GM23338 (cell line): ENCODE measurements at regions not wholly inside any gene's neighbourhood (a gene's known extent, or its start where the extent isn't known, plus 50 kb on each side); places are given as distances from the start of the nearest gene placed in this dataset.

ENCODE experiments used
- ATAC-seq: fragments of 200-7000 bp; cut with Tn5 transposase; 3 replicates; pipeline ENCODE4 v1.9.1; 2020
- DNase-seq: peaks from one replicate; pipeline ENCODE4 v3.0.0-alpha.2; 2015; ENCODE audit warnings: low spot score
- H2AFZ ChIP-seq: fragments of 200-600 bp; sonication (generic); 2 replicates; pipeline ENCODE4 v1.8.0; 2016; ENCODE audit warnings: antibody characterized with exemption, mild to moderate bottlenecking, moderate library complexity
- H3F3A ChIP-seq: fragments of 200-600 bp; sonication (generic); replicated peaks from 2 replicates; pipeline ENCODE4 v1.8.0; 2017; ENCODE audit warnings: antibody characterized with exemption, mixed run types, low read depth
- H3K27ac ChIP-seq: fragments of 200-600 bp; sonication (generic); 2 replicates; pipeline ENCODE4 v1.6.1; 2016; ENCODE audit warnings: low read depth
- H3K27me3 ChIP-seq: fragments of 200-600 bp; sonication (generic); 2 replicates; pipeline ENCODE4 v1.8.0; 2016; ENCODE audit warnings: mild to moderate bottlenecking, mixed run types, moderate library complexity; ENCODE audit not compliant: insufficient read depth
- H3K36me3 ChIP-seq: fragments of 200-600 bp; sonication (generic); 2 replicates; pipeline ENCODE4 v1.8.0; 2016; ENCODE audit warnings: mild to moderate bottlenecking; ENCODE audit not compliant: insufficient read depth
- H3K4me1 ChIP-seq: fragments of 200-600 bp; sonication (generic); 2 replicates; pipeline ENCODE4 v1.8.0; 2016; ENCODE audit warnings: mild to moderate bottlenecking, moderate library complexity; ENCODE audit not compliant: insufficient read depth
- H3K4me2 ChIP-seq: fragments of 200-600 bp; sonication (generic); 2 replicates; pipeline ENCODE4 v1.7.1; 2017; ENCODE audit warnings: mixed run types
- H3K4me3 ChIP-seq: fragments of 200-600 bp; sonication (generic); 2 replicates; pipeline ENCODE4 v1.6.1; 2016; ENCODE audit warnings: mixed run types
- H3K79me2 ChIP-seq: fragments of 200-600 bp; sonication (generic); replicated peaks from 2 replicates; pipeline ENCODE4 v1.8.0; 2017; ENCODE audit warnings: mild to moderate bottlenecking; ENCODE audit not compliant: insufficient read depth
- H3K9me2 ChIP-seq: fragments of 200-600 bp; sonication (generic); 2 replicates; pipeline ENCODE4 v1.8.0; 2017; ENCODE audit not compliant: insufficient read depth
- H4K20me1 ChIP-seq: fragments of 200-600 bp; sonication (generic); replicated peaks from 2 replicates; pipeline ENCODE4 v1.8.0; 2017; ENCODE audit warnings: mild to moderate bottlenecking; ENCODE audit not compliant: insufficient read depth
- H3K27ac Mint-ChIP-seq: 2 replicates; pipeline ENCODE4 v1.8.0; 2020; ENCODE audit warnings: inconsistent platforms, mild to moderate bottlenecking, moderate library complexity, mixed read lengths
- H3K27me3 Mint-ChIP-seq: 3 replicates; pipeline ENCODE4 v1.8.0; 2022; ENCODE audit warnings: low read depth, mild to moderate bottlenecking, moderate library complexity, mixed read lengths, inconsistent platforms; ENCODE audit not compliant: insufficient read depth, poor library complexity
- H3K36me3 Mint-ChIP-seq: 3 replicates; pipeline ENCODE4 v1.8.0; 2021; ENCODE audit warnings: low read depth, mild to moderate bottlenecking, inconsistent platforms, moderate library complexity, mixed read lengths
- H3K4me1 Mint-ChIP-seq: 3 replicates; pipeline ENCODE4 v1.8.0; 2020; ENCODE audit warnings: mild to moderate bottlenecking, inconsistent platforms, mixed read lengths
- H3K4me3 Mint-ChIP-seq: 3 replicates; pipeline ENCODE4 v1.8.0; 2021; ENCODE audit warnings: moderate library complexity, mild to moderate bottlenecking, inconsistent platforms, mixed read lengths
- H3K9me3 Mint-ChIP-seq: 3 replicates; pipeline ENCODE4 v1.8.0; 2020; ENCODE audit warnings: moderate library complexity, mild to moderate bottlenecking, inconsistent platforms, mixed read lengths
- CREB1 ChIP-seq: fragments of 250-450 bp; sonication (Bioruptor Pico); IDR thresholded peaks from 2 replicates; pipeline ENCODE4 v1.5.0; 2020; ENCODE audit warnings: low read depth, mild to moderate bottlenecking, moderate library complexity
- EZH2 ChIP-seq: fragments of 200-600 bp; sonication (generic); IDR thresholded peaks from one replicate; pipeline ENCODE4 v1.8.0; 2017; ENCODE audit warnings: antibody characterized with exemption, mild to moderate bottlenecking, low read depth; ENCODE audit not compliant: unreplicated experiment
- EZH2phosphoT487 ChIP-seq: fragments of 200-600 bp; sonication (generic); IDR thresholded peaks from one replicate; pipeline ENCODE4 v1.8.1; 2018; ENCODE audit warnings: antibody characterized with exemption; ENCODE audit not compliant: unreplicated experiment
- JUNB ChIP-seq: IDR thresholded peaks from one replicate; pipeline ENCODE4 v1.6.1; 2016; ENCODE audit warnings: antibody characterized with exemption; ENCODE audit not compliant: unreplicated experiment
- POLR2AphosphoS5 ChIP-seq: IDR thresholded peaks from 2 replicates; pipeline ENCODE4 v1.6.1; 2016; ENCODE audit warnings: antibody characterized with exemption, low read depth
- STAT1 ChIP-seq: IDR thresholded peaks from one replicate; pipeline ENCODE4 v1.6.1; 2016; ENCODE audit warnings: antibody characterized with exemption; ENCODE audit not compliant: unreplicated experiment
- ZNF114 ChIP-seq: fragments of 250-450 bp; sonication (Bioruptor Pico); IDR thresholded peaks from 2 replicates; pipeline ENCODE4 v1.5.0; 2020; ENCODE audit warnings: mild to moderate bottlenecking, moderate library complexity
- ZNF462 ChIP-seq: fragments of 250-450 bp; sonication (Bioruptor Pico); IDR thresholded peaks from 2 replicates; pipeline ENCODE4 v1.5.0; 2020; ENCODE audit warnings: mild to moderate bottlenecking, moderate library complexity
- TF ChIP-seq, protein P1 (sequence below), 2 experiments: fragments of 200-600 bp in 1 of 2; sonication (generic) in 1 of 2; conservative IDR thresholded peaks; 2 replicates each; pipeline versions ENCODE4 v1.5.1 to v1.6.1; 2016 to 2017; ENCODE audit warnings: antibody characterized with exemption in 2 of 2, low read depth in 2 of 2, mild to moderate bottlenecking in 2 of 2, moderate library complexity in 1 of 2
- TF ChIP-seq, protein P2 (sequence below): IDR thresholded peaks from one replicate; pipeline ENCODE4 v1.6.1; 2018; ENCODE audit warnings: antibody characterized with exemption; ENCODE audit not compliant: unreplicated experiment
- TF ChIP-seq, protein P3 (sequence below): IDR thresholded peaks from 2 replicates; pipeline ENCODE4 v1.6.1; 2016; ENCODE audit warnings: antibody characterized with exemption

- no peak for TF ChIP-seq ZNF462
- TF ChIP-seq EZH2phosphoT487, result no peak
- no peak for TF ChIP-seq EZH2
- no peak for TF ChIP-seq POLR2AphosphoS5
- TF ChIP-seq, protein P1, sequence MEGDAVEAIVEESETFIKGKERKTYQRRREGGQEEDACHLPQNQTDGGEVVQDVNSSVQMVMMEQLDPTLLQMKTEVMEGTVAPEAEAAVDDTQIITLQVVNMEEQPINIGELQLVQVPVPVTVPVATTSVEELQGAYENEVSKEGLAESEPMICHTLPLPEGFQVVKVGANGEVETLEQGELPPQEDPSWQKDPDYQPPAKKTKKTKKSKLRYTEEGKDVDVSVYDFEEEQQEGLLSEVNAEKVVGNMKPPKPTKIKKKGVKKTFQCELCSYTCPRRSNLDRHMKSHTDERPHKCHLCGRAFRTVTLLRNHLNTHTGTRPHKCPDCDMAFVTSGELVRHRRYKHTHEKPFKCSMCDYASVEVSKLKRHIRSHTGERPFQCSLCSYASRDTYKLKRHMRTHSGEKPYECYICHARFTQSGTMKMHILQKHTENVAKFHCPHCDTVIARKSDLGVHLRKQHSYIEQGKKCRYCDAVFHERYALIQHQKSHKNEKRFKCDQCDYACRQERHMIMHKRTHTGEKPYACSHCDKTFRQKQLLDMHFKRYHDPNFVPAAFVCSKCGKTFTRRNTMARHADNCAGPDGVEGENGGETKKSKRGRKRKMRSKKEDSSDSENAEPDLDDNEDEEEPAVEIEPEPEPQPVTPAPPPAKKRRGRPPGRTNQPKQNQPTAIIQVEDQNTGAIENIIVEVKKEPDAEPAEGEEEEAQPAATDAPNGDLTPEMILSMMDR (conservative IDR thresholded peaks at IDR 0.05; ENCODE audit: low read depth in 2 of 2), result no peak
- no peak for TF ChIP-seq JUNB
- no peak for TF ChIP-seq STAT1
- TF ChIP-seq ZNF114 (CRISPR knock-in tag), result no peak
Observed at GRCh38 chr1:221522529-221522940, 219.4 kb downstream of the DUSP10 start (continued).

- no peaks in the 10 kb centered on the region for H3F3A ChIP-seq
- no peak overlapping the region for H2AFZ ChIP-seq
- no peaks in the 10 kb centered on the region for H3K36me3 ChIP-seq
- H3K4me2 ChIP-seq, result no peak overlapping the region
- H3K9me2 ChIP-seq, result peaks cover 7% of the 10 kb centered on the region; the same call in 1 of the 2 replicates
- H3K36me3 Mint-ChIP-seq, result no peaks in the 10 kb centered on the region
- H3K27me3 Mint-ChIP-seq, result no peaks in the 10 kb centered on the region
- H3K4me3 ChIP-seq, result no peak overlapping the region
- no peaks in the 10 kb centered on the region for H3K4me1 ChIP-seq
- H3K27ac ChIP-seq, result no peak overlapping the region
- no peak for DNase-seq
- H3K27me3 ChIP-seq, result no peaks in the 10 kb centered on the region
- no peaks in the 10 kb centered on the region for H3K4me1 Mint-ChIP-seq
- H3K9me3 Mint-ChIP-seq, result no peaks in the 10 kb centered on the region
- H4K20me1 ChIP-seq, result no peaks in the 10 kb centered on the region
- no peak for ATAC-seq
- H3K27ac Mint-ChIP-seq, result no peak overlapping the region
- H3K4me3 Mint-ChIP-seq, result no peak overlapping the region
- no peaks in the 10 kb centered on the region for H3K79me2 ChIP-seq
- TF ChIP-seq POLR2AphosphoS5, result no peak
- TF ChIP-seq, protein P2, sequence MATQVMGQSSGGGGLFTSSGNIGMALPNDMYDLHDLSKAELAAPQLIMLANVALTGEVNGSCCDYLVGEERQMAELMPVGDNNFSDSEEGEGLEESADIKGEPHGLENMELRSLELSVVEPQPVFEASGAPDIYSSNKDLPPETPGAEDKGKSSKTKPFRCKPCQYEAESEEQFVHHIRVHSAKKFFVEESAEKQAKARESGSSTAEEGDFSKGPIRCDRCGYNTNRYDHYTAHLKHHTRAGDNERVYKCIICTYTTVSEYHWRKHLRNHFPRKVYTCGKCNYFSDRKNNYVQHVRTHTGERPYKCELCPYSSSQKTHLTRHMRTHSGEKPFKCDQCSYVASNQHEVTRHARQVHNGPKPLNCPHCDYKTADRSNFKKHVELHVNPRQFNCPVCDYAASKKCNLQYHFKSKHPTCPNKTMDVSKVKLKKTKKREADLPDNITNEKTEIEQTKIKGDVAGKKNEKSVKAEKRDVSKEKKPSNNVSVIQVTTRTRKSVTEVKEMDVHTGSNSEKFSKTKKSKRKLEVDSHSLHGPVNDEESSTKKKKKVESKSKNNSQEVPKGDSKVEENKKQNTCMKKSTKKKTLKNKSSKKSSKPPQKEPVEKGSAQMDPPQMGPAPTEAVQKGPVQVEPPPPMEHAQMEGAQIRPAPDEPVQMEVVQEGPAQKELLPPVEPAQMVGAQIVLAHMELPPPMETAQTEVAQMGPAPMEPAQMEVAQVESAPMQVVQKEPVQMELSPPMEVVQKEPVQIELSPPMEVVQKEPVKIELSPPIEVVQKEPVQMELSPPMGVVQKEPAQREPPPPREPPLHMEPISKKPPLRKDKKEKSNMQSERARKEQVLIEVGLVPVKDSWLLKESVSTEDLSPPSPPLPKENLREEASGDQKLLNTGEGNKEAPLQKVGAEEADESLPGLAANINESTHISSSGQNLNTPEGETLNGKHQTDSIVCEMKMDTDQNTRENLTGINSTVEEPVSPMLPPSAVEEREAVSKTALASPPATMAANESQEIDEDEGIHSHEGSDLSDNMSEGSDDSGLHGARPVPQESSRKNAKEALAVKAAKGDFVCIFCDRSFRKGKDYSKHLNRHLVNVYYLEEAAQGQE, result no peak
- TF ChIP-seq, protein P1 (conservative IDR thresholded peaks at IDR 0.05; ENCODE audit: low read depth in 2 of 2), result no peak
- TF ChIP-seq EZH2phosphoT487, result no peak
- TF ChIP-seq, protein P3, sequence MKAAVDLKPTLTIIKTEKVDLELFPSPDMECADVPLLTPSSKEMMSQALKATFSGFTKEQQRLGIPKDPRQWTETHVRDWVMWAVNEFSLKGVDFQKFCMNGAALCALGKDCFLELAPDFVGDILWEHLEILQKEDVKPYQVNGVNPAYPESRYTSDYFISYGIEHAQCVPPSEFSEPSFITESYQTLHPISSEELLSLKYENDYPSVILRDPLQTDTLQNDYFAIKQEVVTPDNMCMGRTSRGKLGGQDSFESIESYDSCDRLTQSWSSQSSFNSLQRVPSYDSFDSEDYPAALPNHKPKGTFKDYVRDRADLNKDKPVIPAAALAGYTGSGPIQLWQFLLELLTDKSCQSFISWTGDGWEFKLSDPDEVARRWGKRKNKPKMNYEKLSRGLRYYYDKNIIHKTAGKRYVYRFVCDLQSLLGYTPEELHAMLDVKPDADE, result no peak
- TF ChIP-seq CREB1 (CRISPR knock-in tag), result no peak
Observed at GRCh38 chr1:221525749-221526148, 216.1 kb downstream of the DUSP10 start.
